ENCODE measurements at regions not wholly inside any gene's neighbourhood (a gene's known extent, or its start where the extent isn't known, plus 50 kb on each side); places are given as distances from the start of the nearest gene placed in this dataset.

GRCh38 chr3:64977308-64978100, 289.7 kb upstream of the ADAMTS9 start:
- H3K79me2 ChIP-seq (ENCODE audit: insufficient read depth), result no peaks in the 10 kb centered on the region
- ChIA-PET POLR2A (no interaction called here), CTCF (no interaction called here)
- no peaks in the 10 kb centered on the region for H4K20me1 ChIP-seq (ENCODE audit: insufficient read depth)
- H3F3A ChIP-seq (replicated peaks; ENCODE audit: insufficient read depth), result peaks cover 12% of the 10 kb centered on the region
- WGBS (ENCODE audit: low lambda C conversion rate), result 37% methylated on average over 8 of the region's 8 CpGs
- no peaks in the 10 kb centered on the region for H3K9me2 ChIP-seq
- peaks cover 0 to 16% of the 10 kb centered on the region in 2 experiments; a peak in 2 of 4 replicates for H3K4me1 ChIP-seq (ENCODE audit: control insufficient read depth in 1 of 2, insufficient read depth in 2 of 2, low read depth in 1 of 2, low read length in 1 of 2)
- 0 out of 2 replicates have a peak, but pooled peaks have one; percentile 14 for TF ChIP-seq MAX (IDR thresholded peaks at IDR 0.05; ENCODE audit: low read depth)
- TF ChIP-seq ZBTB33 (IDR thresholded peaks at IDR 0.05; ENCODE audit: borderline replicate concordance, low read depth), result no peak
- TF ChIP-seq PBX3 (IDR thresholded peaks at IDR 0.05), result peak; percentile 65
- peak in 1 of 2 experiments; percentile 47; a peak in 1 of 4 replicates for TF ChIP-seq EP300 (IDR thresholded peaks at IDR 0.05; ENCODE audit: borderline replicate concordance in 1 of 2, low read depth in 1 of 2, low read length in 1 of 2)
- TF ChIP-seq NFIC (IDR thresholded peaks at IDR 0.05; ENCODE audit: borderline replicate concordance), result peak; percentile 29; the same call in 1 of the 2 replicates
- TF ChIP-seq TCF12 (IDR thresholded peaks at IDR 0.05), result peak; percentile 63; the same call in 1 of the 2 replicates
- TF ChIP-seq FOSL2 (IDR thresholded peaks at IDR 0.05; ENCODE audit: borderline replicate concordance, low read depth), result peak; percentile 85; the same call in 1 of the 2 replicates
- no peak for TF ChIP-seq GATA2 (CRISPR knock-in tag; IDR thresholded peaks at IDR 0.05)
- no peak for TF ChIP-seq FOXM1 (IDR thresholded peaks at IDR 0.05; ENCODE audit: low read depth)
- no peak for TF ChIP-seq RCOR1 (IDR thresholded peaks at IDR 0.05; ENCODE audit: low read length)
- peak; percentile 75 for TF ChIP-seq MEF2A (IDR thresholded peaks at IDR 0.05; ENCODE audit: borderline replicate concordance, low read depth)
- no peak for TF ChIP-seq TAF1 (IDR thresholded peaks at IDR 0.05; ENCODE audit: borderline replicate concordance, low read depth, low read length)
- peak; percentile 40; the same call in 1 of the 2 replicates for TF ChIP-seq TEAD4 (IDR thresholded peaks at IDR 0.05; ENCODE audit: borderline replicate concordance, insufficient read depth)
- TF ChIP-seq USF1 (IDR thresholded peaks at IDR 0.05; ENCODE audit: borderline replicate concordance, low read depth), result no peak
- TF ChIP-seq JUND (IDR thresholded peaks at IDR 0.05), result peak; percentile 71; the same call in 1 of the 2 replicates
- no peaks in the 10 kb centered on the region for H3K36me3 ChIP-seq (replicated peaks in 1 of 2; ENCODE audit: control insufficient read depth in 1 of 2, insufficient read depth in 2 of 2, low read length in 1 of 2)
- peak overlapping the region; percentile 78; the same call in 1 of the 2 replicates for H2AFZ ChIP-seq (ENCODE audit: low read depth)
- peak overlapping the region; percentile 36 for H3K4me2 ChIP-seq
- peak overlapping the region in 1 of 2 experiments; percentile 68; a peak in 3 of 4 replicates for H3K27ac ChIP-seq (ENCODE audit: low read depth in 2 of 2, low read length in 1 of 2)
- H3K9me3 ChIP-seq, result no peaks in the 10 kb centered on the region
- no peak for DNase-seq
- H3K4me3 ChIP-seq (ENCODE audit: low read depth in 2 of 2, low read length in 1 of 2), result peak overlapping the region in 1 of 2 experiments; percentile 41; a peak in 1 of 4 replicates
- peak overlapping the region; percentile 31; the same call in 1 of the 2 replicates for H3K9ac ChIP-seq
- no peaks in the 10 kb centered on the region for H3K27me3 ChIP-seq (ENCODE audit: insufficient read depth)
